HEK293T (cell line): ENCODE measurements at regions not wholly inside any gene's neighbourhood (a gene's known extent, or its start where the extent isn't known, plus 50 kb on each side); places are given as distances from the start of the nearest gene placed in this dataset.

Experiments used
- CTCF ChIA-PET: fragments of 350-600 bp; formaldehyde crosslinking; extraction: SDS; loops from one replicate; lab custom pipeline; 2021; ENCODE audit warnings: antibody characterized with exemption, inconsistent platforms; lab: Yijun Ruan, JAX
- POLR2A ChIA-PET: fragments of 350-600 bp; formaldehyde crosslinking; extraction: SDS; loops from one replicate; lab custom pipeline; 2020; ENCODE audit warnings: antibody characterized with exemption, inconsistent platforms; lab: Yijun Ruan, JAX
- DNase-seq: peaks from one replicate; pipeline ENCODE4 v3.0.0; 2012; ENCODE audit warnings: mixed read lengths; ENCODE audit errors: extremely low spot score
- ARNT ChIP-seq: fragments of 450-650 bp; IDR thresholded peaks from 2 replicates; pipeline ENCODE4 v1.6.1; 2017; ENCODE audit warnings: mild to moderate bottlenecking
- BHLHE40 ChIP-seq: fragments of 450-650 bp; IDR thresholded peaks from 2 replicates; pipeline ENCODE4 v1.6.1; 2016; ENCODE audit warnings: mild to moderate bottlenecking, moderate library complexity, borderline replicate concordance
- CTBP1 ChIP-seq: fragments of 450-650 bp; IDR thresholded peaks from 2 replicates; pipeline ENCODE4 v1.6.1; 2016; ENCODE audit warnings: borderline replicate concordance
- ELF4 ChIP-seq: fragments of 450-650 bp; IDR thresholded peaks from 2 replicates; pipeline ENCODE4 v1.6.1; 2017; ENCODE audit warnings: antibody characterized with exemption
- FOXA1 ChIP-seq: fragments of 450-650 bp; IDR thresholded peaks from 2 replicates; pipeline ENCODE4 v1.6.1; 2016; ENCODE audit warnings: mild to moderate bottlenecking
- FOXK2 ChIP-seq: fragments of 450-650 bp; IDR thresholded peaks from 2 replicates; pipeline ENCODE4 v1.6.1; 2016; ENCODE audit warnings: mild to moderate bottlenecking
- FOXM1 ChIP-seq: fragments of 450-650 bp; IDR thresholded peaks from 2 replicates; pipeline ENCODE4 v1.6.1; 2017; ENCODE audit warnings: mild to moderate bottlenecking, borderline replicate concordance
- HDGF ChIP-seq: fragments of 450-650 bp; IDR thresholded peaks from 2 replicates; pipeline ENCODE4 v1.6.1; 2017; ENCODE audit warnings: antibody characterized with exemption, borderline replicate concordance
- L3MBTL2 ChIP-seq: fragments of 450-650 bp; conservative IDR thresholded peaks from 2 replicates; pipeline ENCODE4 v1.6.1; 2016; ENCODE audit warnings: mild to moderate bottlenecking
- LEF1 ChIP-seq: fragments of 450-650 bp; IDR thresholded peaks from 2 replicates; pipeline ENCODE4 v1.6.1; 2017; ENCODE audit warnings: mild to moderate bottlenecking, borderline replicate concordance
- NFRKB ChIP-seq: fragments of 450-650 bp; IDR thresholded peaks from 2 replicates; pipeline ENCODE4 v1.6.1; 2016; ENCODE audit warnings: mild to moderate bottlenecking, moderate library complexity
- PKNOX1 ChIP-seq: fragments of 450-650 bp; IDR thresholded peaks from 2 replicates; pipeline ENCODE4 v1.6.1; 2016
- SP1 ChIP-seq: fragments of 450-650 bp; IDR thresholded peaks from 2 replicates; pipeline ENCODE4 v1.6.1; 2017
- SUZ12 ChIP-seq: fragments of 450-650 bp; IDR thresholded peaks from 2 replicates; pipeline ENCODE4 v1.6.1; 2016; ENCODE audit warnings: mild to moderate bottlenecking
- TARDBP ChIP-seq: fragments of 450-650 bp; IDR thresholded peaks from 2 replicates; pipeline ENCODE4 v1.6.1; 2016
- ZNF384 ChIP-seq: fragments of 450-650 bp; IDR thresholded peaks from 2 replicates; pipeline ENCODE4 v1.6.1; 2016

- ChIA-PET CTCF (no interaction called here), POLR2A (no interaction called here)
- TF ChIP-seq PKNOX1 (no peak), ZNF384 (no peak), ELF4 (no peak), NFRKB (no peak)
- no peak for DNase-seq
Observed at GRCh38 chr10:8393531-8393930, 339.0 kb downstream of the GATA3 start.

- TF ChIP-seq ARNT = no peak
- no peak for TF ChIP-seq L3MBTL2
- CTCF ChIA-PET = no interaction called here
Observed at GRCh38 chr10:8396675-8397074, 342.2 kb downstream of the GATA3 start.

GRCh38 chr10:8398771-8399170, 344.3 kb downstream of the GATA3 start:
- TF ChIP-seq SP1 (no peak), PKNOX1 (no peak), TARDBP (no peak), ELF4 (no peak), FOXM1 (no peak), LEF1 (no peak), L3MBTL2 (no peak), FOXK2 (no peak), HDGF (no peak), ZNF384 (no peak), NFRKB (no peak), CTBP1 (no peak), SUZ12 (no peak), BHLHE40 (no peak), FOXA1 (no peak), ARNT (no peak)
- POLR2A ChIA-PET = no interaction called here
- CTCF ChIA-PET = no interaction called here
- DNase-seq = no peak

More at GRCh38 chr10:8396675-8397074, 342.2 kb downstream of the GATA3 start:
- DNase-seq = no peak
- POLR2A ChIA-PET = no interaction called here

GRCh38 chr10:8400151-8400550, 345.7 kb downstream of the GATA3 start:
- no peak for DNase-seq
- ChIA-PET CTCF (no interaction called here), POLR2A (no interaction called here)
- no peak for TF ChIP-seq PKNOX1
- TF ChIP-seq HDGF = no peak
- no peak for TF ChIP-seq ZNF384
- TF ChIP-seq NFRKB = no peak

GRCh38 chr10:8400892-8401291, 346.4 kb downstream of the GATA3 start:
- POLR2A ChIA-PET = no interaction called here
- CTCF ChIA-PET = no interaction called here

GRCh38 chr10:8401531-8401930, 347.0 kb downstream of the GATA3 start:
- no peak for DNase-seq
- CTCF ChIA-PET = no interaction called here
- TF ChIP-seq FOXK2 (no peak), PKNOX1 (no peak), FOXM1 (no peak), ELF4 (no peak), FOXA1 (no peak), NFRKB (no peak), CTBP1 (no peak), HDGF (no peak), TARDBP (no peak), SUZ12 (no peak), L3MBTL2 (no peak), ARNT (no peak), LEF1 (no peak), BHLHE40 (no peak), SP1 (no peak), ZNF384 (no peak)
- POLR2A ChIA-PET = no interaction called here

More at GRCh38 chr10:8400892-8401291, 346.4 kb downstream of the GATA3 start:
- TF ChIP-seq CTBP1 (no peak), FOXK2 (no peak), PKNOX1 (no peak), FOXA1 (no peak), ARNT (no peak)
- no peak for DNase-seq

- no peak for DNase-seq
- ChIA-PET POLR2A (no interaction called here), CTCF (no interaction called here)
- TF ChIP-seq BHLHE40 = no peak
- TF ChIP-seq FOXK2 = no peak
- no peak for TF ChIP-seq NFRKB
- TF ChIP-seq FOXM1 = no peak
- no peak for TF ChIP-seq HDGF
- TF ChIP-seq SUZ12 = no peak
- TF ChIP-seq CTBP1 = no peak
- TF ChIP-seq L3MBTL2 = no peak
- no peak for TF ChIP-seq LEF1
- no peak for TF ChIP-seq ELF4
- TF ChIP-seq ZNF384 = no peak
Observed at GRCh38 chr10:8402576-8402975, 348.1 kb downstream of the GATA3 start.
